ENCODE measurements at regions not wholly inside any gene's neighbourhood (a gene's known extent, or its start where the extent isn't known, plus 50 kb on each side); places are given as distances from the start of the nearest gene placed in this dataset.

GRCh38 chr7:155395176-155395797, 62.6 kb upstream of the EN2 start:
- FAIRE-seq = no peak
- peaks cover 0 to 1% of the 10 kb centered on the region in 2 experiments for H4K20me1 ChIP-seq (replicated peaks in 1 of 2; ENCODE audit: control insufficient read depth in 1 of 2, insufficient read depth in 2 of 2, low read length in 2 of 2)
- no peaks in the 10 kb centered on the region for H3K79me2 ChIP-seq (ENCODE audit: control insufficient read depth in 1 of 2, insufficient read depth in 2 of 2, low read length in 2 of 2)
- no peaks in the 10 kb centered on the region for H3K79me1 ChIP-seq (ENCODE audit: low read depth, low read length)
- no peak overlapping the region for H4K91ac ChIP-seq (replicated peaks; ENCODE audit: insufficient read length, low read length)
- no peak overlapping the region for H2BK5ac ChIP-seq (ENCODE audit: low read depth, low read length)
- H2BK15ac ChIP-seq (ENCODE audit: low read length) = no peak overlapping the region
- no peaks in the 10 kb centered on the region for H3K4me1 ChIP-seq (replicated peaks in 1 of 4; ENCODE audit: control insufficient read depth in 3 of 4, insufficient read depth in 4 of 4, low read length in 3 of 4)
- no peak overlapping the region for H3K9ac ChIP-seq (replicated peaks in 1 of 4; ENCODE audit: extremely low read depth in 1 of 4, low read depth in 3 of 4, low read length in 3 of 4)
- DNase-seq (ENCODE audit: low read depth in 1 of 2, low spot score in 2 of 2) = no peak
- no peak overlapping the region for H3K4me3 ChIP-seq (ENCODE audit: extremely low read depth in 1 of 4, insufficient read depth in 2 of 4, low read depth in 3 of 4, low read length in 4 of 4)
- peaks cover 0 to 6% of the 10 kb centered on the region in 2 experiments; a peak in 1 of 4 replicates for H3K9me3 ChIP-seq (ENCODE audit: insufficient read depth in 2 of 2, low read depth in 1 of 2, low read length in 1 of 2)
- H3K4me2 ChIP-seq (ENCODE audit: insufficient read depth in 1 of 2, low read depth in 2 of 2, low read length in 2 of 2) = no peak overlapping the region
- H4K5ac ChIP-seq (ENCODE audit: insufficient read length, low read depth, low read length) = no peak overlapping the region
- H3K4ac ChIP-seq (replicated peaks; ENCODE audit: insufficient read length, low read depth, low read length) = no peak overlapping the region
- no peak overlapping the region for H3K56ac ChIP-seq (replicated peaks; ENCODE audit: insufficient read length, low read depth, low read length)
- H3K18ac ChIP-seq (ENCODE audit: extremely low read depth, low read length) = no peak overlapping the region
- no peak overlapping the region for H3K27ac ChIP-seq (ENCODE audit: low read depth, low read length)
- no peak overlapping the region for H2AK5ac ChIP-seq (ENCODE audit: low read depth, low read length)
- ChIA-PET CTCF (ENCODE audit: partially characterized antibody) (interaction anchor here (0.5 to 4.4 kb wide), 8 partner anchors 9 to 352 kb away, joined by 3 to 19 read pairs (median 8); no protein-coding TSS in a partner anchor), POLR2A (ENCODE audit: partially characterized antibody) (no interaction called here)
- H3K23ac ChIP-seq (ENCODE audit: insufficient read length) = no peak overlapping the region
- H2BK120ac ChIP-seq (replicated peaks; ENCODE audit: low read depth, low read length) = no peak overlapping the region
- H3K27me3 ChIP-seq (replicated peaks in 1 of 4; ENCODE audit: control insufficient read depth in 3 of 4, extremely low read depth in 1 of 4, insufficient read depth in 3 of 4, low read length in 3 of 4) = no peaks in the 10 kb centered on the region; a peak in 1 of 7 replicates
- H4K8ac ChIP-seq (ENCODE audit: extremely low read depth, insufficient read depth, low read length) = no peak overlapping the region
- no peaks in the 10 kb centered on the region for H3K36me3 ChIP-seq (ENCODE audit: control insufficient read depth in 2 of 4, insufficient read depth in 4 of 4, low read length in 3 of 4)
- H3K23me2 ChIP-seq (ENCODE audit: low read depth, low read length) = no peaks in the 10 kb centered on the region
- no peak overlapping the region for H2BK20ac ChIP-seq (ENCODE audit: low read length)
- 72% methylated on average over 16 of the region's 17 CpGs; no CpG with 5 or more reads in 1 of the 2 experiments for WGBS, 2 experiments (ENCODE audit: extremely low coverage in 1 of 2, insufficient coverage in 1 of 2, insufficient read length in 1 of 2, insufficient replicate concordance in 2 of 2, low coverage in 1 of 2, low lambda C conversion rate in 2 of 2, missing lambda C conversion rate in 1 of 2)
- H3K14ac ChIP-seq (ENCODE audit: insufficient read length) = no peak overlapping the region
- no peak overlapping the region for H2BK12ac ChIP-seq (ENCODE audit: low read depth, low read length)
- H2AFZ ChIP-seq (ENCODE audit: low read length) = no peak overlapping the region
- TF ChIP-seq SUZ12 (IDR thresholded peaks at IDR 0.05; ENCODE audit: low read length) (no peak), JUN (IDR thresholded peaks at IDR 0.05; ENCODE audit: low read depth, low read length) (no peak)
